Endothelial cell (in vitro differentiated cells): ENCODE measurements at regions not wholly inside any gene's neighbourhood (a gene's known extent, or its start where the extent isn't known, plus 50 kb on each side); places are given as distances from the start of the nearest gene placed in this dataset.

ENCODE experiments used
- DNase-seq: peaks from one replicate; pipeline ENCODE4 v3.0.0; 2021; ENCODE audit warnings: low spot score
- H3K27ac Mint-ChIP-seq: one replicate; pipeline ENCODE4 v1.8.0; 2021; ENCODE audit warnings: mixed read lengths, inconsistent platforms; ENCODE audit not compliant: unreplicated experiment
- H3K27me3 Mint-ChIP-seq: one replicate; pipeline ENCODE4 v1.8.0; 2021; ENCODE audit warnings: mild to moderate bottlenecking, moderate library complexity, mixed read lengths, inconsistent platforms; ENCODE audit not compliant: unreplicated experiment
- H3K36me3 Mint-ChIP-seq: one replicate; pipeline ENCODE4 v1.8.0; 2021; ENCODE audit warnings: mild to moderate bottlenecking, low read depth, mixed read lengths, inconsistent platforms; ENCODE audit not compliant: unreplicated experiment
- H3K4me1 Mint-ChIP-seq: one replicate; pipeline ENCODE4 v1.8.0; 2021; ENCODE audit warnings: mild to moderate bottlenecking, mixed read lengths, inconsistent platforms; ENCODE audit not compliant: unreplicated experiment
- H3K4me3 Mint-ChIP-seq: one replicate; pipeline ENCODE4 v1.8.0; 2021; ENCODE audit warnings: mild to moderate bottlenecking, mixed read lengths, inconsistent platforms; ENCODE audit not compliant: unreplicated experiment
- H3K9me3 Mint-ChIP-seq: one replicate; pipeline ENCODE4 v1.8.0; 2021; ENCODE audit warnings: mixed read lengths, inconsistent platforms; ENCODE audit not compliant: unreplicated experiment
- CTCF ChIP-seq: fragments of 200-600 bp; sonication (generic); IDR thresholded peaks from one replicate; pipeline ENCODE4 v1.5.0; 2021; ENCODE audit warnings: antibody characterized with exemption; ENCODE audit not compliant: unreplicated experiment

DNA sequence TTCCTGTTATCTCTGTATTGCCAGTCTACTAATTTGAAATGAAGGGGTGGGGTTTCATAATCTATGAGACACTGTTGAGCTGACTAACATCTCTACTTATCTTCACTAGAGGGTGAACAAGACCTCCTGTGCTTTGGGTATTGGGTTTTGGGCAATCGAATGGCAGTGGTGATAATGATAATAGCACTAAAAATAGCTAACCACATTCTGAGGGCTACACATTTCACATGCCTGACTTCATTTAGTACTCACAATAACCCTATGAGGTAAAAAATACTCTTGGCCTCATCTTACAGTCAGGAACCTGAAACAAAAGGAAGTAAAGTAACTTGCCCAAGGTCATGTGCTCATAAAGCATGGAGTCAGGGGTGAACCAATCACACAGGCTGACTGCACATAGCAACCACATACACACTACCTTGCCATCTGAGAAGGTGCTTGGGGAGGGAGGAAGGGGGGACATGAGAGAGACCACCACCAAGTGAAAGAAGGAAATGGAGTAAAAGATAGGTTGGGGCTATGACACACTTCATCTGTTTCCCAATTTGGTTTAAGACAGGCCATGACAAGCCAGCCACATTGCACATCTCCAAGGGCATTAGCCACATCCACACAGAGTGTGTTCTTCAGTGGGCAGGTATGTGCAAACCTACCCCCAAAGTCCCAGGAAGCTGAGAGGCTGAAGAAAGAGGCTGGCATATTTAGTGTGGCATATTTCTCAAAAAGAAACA is 387.6 kb upstream of the DDI1 start:
- H3K4me3 Mint-ChIP-seq: no peak overlapping the region

DNA sequence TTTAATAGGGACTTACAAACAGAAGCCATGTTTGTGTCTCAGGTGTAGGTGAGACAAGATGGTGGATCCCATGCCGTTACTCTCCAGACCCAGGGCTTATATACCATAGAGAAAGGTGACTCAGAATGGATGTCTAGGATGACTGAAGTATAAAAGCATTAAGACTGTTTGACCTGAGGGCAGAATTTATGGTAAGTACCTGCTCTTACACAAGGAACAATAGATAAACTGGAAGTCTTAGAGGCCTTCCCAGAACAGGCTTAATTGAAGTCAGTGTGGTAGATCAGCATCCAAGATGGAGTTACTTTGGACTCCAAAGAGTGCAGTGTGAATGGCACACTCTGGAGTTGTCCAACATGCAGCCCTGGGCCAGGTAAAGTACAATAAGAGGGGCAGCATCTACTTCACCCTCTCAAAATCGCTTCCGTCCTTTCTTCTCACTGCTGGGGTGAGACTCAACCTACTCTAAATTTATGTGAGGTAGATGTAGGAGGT is 387.0 kb upstream of the DDI1 start:
- Mint-ChIP-seq H3K9me3 (no peaks in the 10 kb centered on the region), H3K27me3 (peaks cover 2% of the 10 kb centered on the region), H3K36me3 (no peaks in the 10 kb centered on the region), H3K27ac (no peak overlapping the region), H3K4me1 (no peaks in the 10 kb centered on the region), H3K4me3 (no peak overlapping the region)
- no peak for TF ChIP-seq CTCF
- no peak for DNase-seq

More for the DNA sequence above, 387.6 kb upstream of the DDI1 start:
- no peaks in the 10 kb centered on the region for H3K4me1 Mint-ChIP-seq
- TF ChIP-seq CTCF: no peak
- peaks cover 2% of the 10 kb centered on the region for H3K27me3 Mint-ChIP-seq
- DNase-seq: no peak
- no peaks in the 10 kb centered on the region for H3K36me3 Mint-ChIP-seq
- no peaks in the 10 kb centered on the region for H3K9me3 Mint-ChIP-seq
- H3K27ac Mint-ChIP-seq: no peak overlapping the region

- DNase-seq: no peak
- Mint-ChIP-seq H3K4me3 (no peak overlapping the region), H3K27me3 (no peaks in the 10 kb centered on the region), H3K9me3 (no peaks in the 10 kb centered on the region), H3K36me3 (no peaks in the 10 kb centered on the region), H3K27ac (no peak overlapping the region), H3K4me1 (no peaks in the 10 kb centered on the region)
- no peak for TF ChIP-seq CTCF
Measured at GRCh38 chr11:103650330-103650729, 386.1 kb upstream of the DDI1 start.

DNA sequence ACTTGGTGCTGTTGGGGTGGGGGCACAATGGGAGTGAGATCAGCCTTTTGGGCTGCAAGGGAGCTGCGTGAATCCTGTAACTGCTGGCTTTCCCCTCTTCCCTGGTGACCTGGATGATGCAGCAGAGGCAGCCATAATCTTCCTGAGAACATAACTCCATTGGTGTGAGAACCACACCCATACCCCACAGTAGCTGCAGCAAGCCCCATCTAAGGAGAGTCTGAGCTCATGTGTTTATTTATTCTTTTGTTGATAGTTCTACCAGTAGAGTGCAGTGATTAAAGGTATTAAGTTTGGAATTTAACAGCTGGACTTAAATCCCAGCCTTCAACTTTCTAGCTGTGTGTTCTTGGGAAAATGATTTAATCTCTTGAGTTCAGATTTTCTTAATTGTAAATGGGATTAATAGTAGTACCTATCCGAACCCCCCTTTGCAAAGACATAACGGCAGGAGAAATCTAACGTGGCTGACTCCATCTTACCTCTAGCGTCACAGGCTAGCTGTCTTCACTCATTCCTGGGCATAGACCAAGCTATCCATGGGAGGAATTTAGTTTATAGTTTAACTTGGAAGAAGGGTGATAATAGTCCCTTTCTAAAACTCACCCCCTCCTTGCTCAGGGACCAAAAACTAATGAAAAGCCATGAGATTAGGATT is 385.0 kb upstream of the DDI1 start:
- no peak for TF ChIP-seq CTCF
- no peaks in the 10 kb centered on the region for H3K27me3 Mint-ChIP-seq
- no peaks in the 10 kb centered on the region for H3K4me1 Mint-ChIP-seq
- no peak overlapping the region for H3K4me3 Mint-ChIP-seq
- no peak overlapping the region for H3K27ac Mint-ChIP-seq
- H3K36me3 Mint-ChIP-seq: no peaks in the 10 kb centered on the region
- no peaks in the 10 kb centered on the region for H3K9me3 Mint-ChIP-seq
- DNase-seq: no peak

DNA sequence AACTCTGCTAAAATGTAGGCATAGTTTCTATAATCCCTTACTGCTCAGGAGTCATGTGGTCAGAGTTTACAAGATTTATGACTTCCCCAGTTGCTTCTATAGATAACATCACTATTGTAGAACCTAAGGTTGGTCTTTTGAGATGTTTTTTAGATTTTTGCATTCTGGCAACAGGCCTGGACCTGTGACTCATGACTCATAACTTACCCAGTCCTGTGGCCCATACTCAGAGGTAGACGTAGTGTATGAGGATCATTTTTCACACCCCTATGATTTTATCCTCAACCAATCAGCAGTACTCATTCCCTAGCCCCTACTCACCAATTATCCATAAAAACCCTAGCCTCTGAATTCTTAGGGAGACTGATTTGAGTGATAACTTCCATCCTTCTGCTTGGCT is 384.4 kb upstream of the DDI1 start:
- no peak for DNase-seq
- TF ChIP-seq CTCF: no peak
- H3K27me3 Mint-ChIP-seq: no peaks in the 10 kb centered on the region
- H3K36me3 Mint-ChIP-seq: no peaks in the 10 kb centered on the region
- no peak overlapping the region for H3K4me3 Mint-ChIP-seq
- no peaks in the 10 kb centered on the region for H3K9me3 Mint-ChIP-seq
- no peaks in the 10 kb centered on the region for H3K4me1 Mint-ChIP-seq
- H3K27ac Mint-ChIP-seq: no peak overlapping the region
